ENCODE measurements at regions not wholly inside any gene's neighbourhood (a gene's known extent, or its start where the extent isn't known, plus 50 kb on each side); places are given as distances from the start of the nearest gene placed in this dataset.

GRCh38 chr20:60070791-60071190 lies 112.6 kb downstream of the CDH26 start:
- peaks cover 28% of the 10 kb centered on the region for H3K27me3 ChIP-seq (ENCODE audit: control insufficient read depth, insufficient read depth, low read length)
- intact Hi-C loops (cut with micrococcal nuclease), result no loop called here
- in situ Hi-C loops (cut with MboI; ENCODE audit: low sequenced_read_pairs), result loop anchor here (25.0 kb wide), 2 partner anchors 1167 to 1817 kb away; no protein-coding TSS in a partner anchor

More at GRCh38 chr20:60070791-60071190, 112.6 kb downstream of the CDH26 start:
- Histone ChIP-seq H2BK5ac (ENCODE audit: low read depth, low read length, poor library complexity, severe bottlenecking) (no peak overlapping the region), H4K8ac (ENCODE audit: low read depth in 2 of 2, low read length in 2 of 2) (no peak overlapping the region), H4K5ac (ENCODE audit: low read depth, low read length) (no peak overlapping the region), H3K9ac (ENCODE audit: low read depth, low read length) (no peak overlapping the region), H3K18ac (ENCODE audit: low read depth, low read length) (no peak overlapping the region), H4K20me1 (ENCODE audit: insufficient read depth, low read length) (no peaks in the 10 kb centered on the region), H3K56ac (ENCODE audit: extremely low read depth, insufficient read depth, low read length) (no peak overlapping the region), H2BK120ac (ENCODE audit: low read depth, low read length) (no peak overlapping the region), H3K4me3 (ENCODE audit: insufficient read depth, low read depth, low read length) (no peak overlapping the region), H3K9me1 (ENCODE audit: insufficient read depth, low read length) (no peaks in the 10 kb centered on the region), H2BK15ac (ENCODE audit: low read depth, low read length) (no peak overlapping the region), H3K36me3 (ENCODE audit: control insufficient read depth, insufficient read depth, low read length) (no peaks in the 10 kb centered on the region), H3K4me2 (ENCODE audit: low read depth, low read length) (no peak overlapping the region), H3K27ac (ENCODE audit: insufficient read depth, low read length) (no peak overlapping the region), H3K14ac (replicated peaks; ENCODE audit: low read depth, low read length) (no peak overlapping the region), H2AFZ (replicated peaks; ENCODE audit: low read length, poor library complexity) (no peak overlapping the region), H4K91ac (ENCODE audit: insufficient read depth, low read depth, low read length) (no peak overlapping the region), H2BK20ac (ENCODE audit: low read depth, low read length) (no peak overlapping the region), H2AK9ac (replicated peaks; ENCODE audit: low read depth, low read length, poor library complexity) (no peak overlapping the region), H3K9me3 (ENCODE audit: control insufficient read depth, insufficient read depth, low read length) (peaks cover 2% of the 10 kb centered on the region; the same call in 1 of the 2 replicates), H3K4ac (ENCODE audit: low read depth, low read length) (no peak overlapping the region), H3K4me1 (ENCODE audit: control insufficient read depth, insufficient read depth, low read length) (no peaks in the 10 kb centered on the region), H3K23ac (ENCODE audit: low read depth, low read length) (no peak overlapping the region), H2AK5ac (ENCODE audit: low read depth, low read length) (no peak overlapping the region), H3K79me1 (ENCODE audit: low read depth in 1 of 2, low read length in 2 of 2) (no peaks in the 10 kb centered on the region)
- DNase-seq (no peak), ATAC-seq (ENCODE audit: low read depth) (no peak)
- dilution Hi-C loops (cut with HindIII; ENCODE audit: low sequenced_read_pairs, unreplicated experiment), result no loop called here
- TF ChIP-seq NFE2L2 (IDR thresholded peaks at IDR 0.05; ENCODE audit: low read depth, low read length) (no peak), RAD21 (IDR thresholded peaks at IDR 0.05; ENCODE audit: low read length) (no peak), MAZ (IDR thresholded peaks at IDR 0.05; ENCODE audit: borderline replicate concordance, low read depth, low read length) (no peak), USF2 (IDR thresholded peaks at IDR 0.05; ENCODE audit: low read depth, low read length) (no peak), CTCF (conservative IDR thresholded peaks at IDR 0.05; ENCODE audit: low read depth, low read length) (no peak), CHD1 (IDR thresholded peaks at IDR 0.05; ENCODE audit: low read depth, low read length) (no peak), BHLHE40 (IDR thresholded peaks at IDR 0.05; ENCODE audit: low read depth, low read length) (no peak), MXI1 (IDR thresholded peaks at IDR 0.05; ENCODE audit: borderline replicate concordance, low read depth, low read length) (no peak), MAFK (IDR thresholded peaks at IDR 0.05; ENCODE audit: low read depth, low read length) (no peak), CEBPB (IDR thresholded peaks at IDR 0.05; ENCODE audit: low read depth, low read length) (no peak), RCOR1 (IDR thresholded peaks at IDR 0.05; ENCODE audit: insufficient replicate concordance, low read length) (no peak), POLR2A (IDR thresholded peaks at IDR 0.05; ENCODE audit: low read depth, low read length) (no peak), SMC3 (IDR thresholded peaks at IDR 0.05; ENCODE audit: low read depth, low read length) (no peak), RFX5 (IDR thresholded peaks at IDR 0.05; ENCODE audit: low read depth, low read length) (no peak)
- POLR2A ChIA-PET (ENCODE audit: unreplicated experiment), result no interaction called here
- 17% methylated on average over 3 of the region's 4 CpGs; no CpG with 5 or more reads in 1 of the 2 experiments for WGBS, 2 experiments (ENCODE audit: extremely low coverage in 2 of 2, insufficient read length in 1 of 2)
- no TSS peak for BruUV-seq (replicated peaks)
- CTCF ChIA-PET, result no interaction called here
